ENCODE measurements at regions not wholly inside any gene's neighbourhood (a gene's known extent, or its start where the extent isn't known, plus 50 kb on each side); places are given as distances from the start of the nearest gene placed in this dataset.
A peak's percentile ranks its signal among the peaks of the same experiment; 100 is the strongest.

- no peaks in the 10 kb centered on the region for H3K36me3 Mint-ChIP-seq
These were observed 144.8 kb upstream of the CPEB2 start for GRCh38 chr4:14857475-14857874.

GRCh38 chr4:14857981-14858380 lies 144.3 kb upstream of the CPEB2 start:
- Mint-ChIP-seq H3K4me3 (no peak overlapping the region), H3K4me1 (peaks cover 2% of the 10 kb centered on the region), H3K27ac (no peak overlapping the region), H3K9me3 (peaks cover 1% of the 10 kb centered on the region), H3K27me3 (peaks cover 6% of the 10 kb centered on the region), H3K36me3 (no peaks in the 10 kb centered on the region)
- ATAC-seq (ENCODE audit: low read depth) = no peak
- no peak for DNase-seq
- POLR2A ChIA-PET = no interaction called here

More at GRCh38 chr4:14857475-14857874, 144.8 kb upstream of the CPEB2 start:
- peaks cover 5% of the 10 kb centered on the region for H3K27me3 Mint-ChIP-seq
- ATAC-seq (ENCODE audit: low read depth) = no peak
- no peak overlapping the region for H3K4me3 Mint-ChIP-seq
- H3K4me1 Mint-ChIP-seq = peaks cover 2% of the 10 kb centered on the region
- no peak for DNase-seq
- H3K27ac Mint-ChIP-seq = no peak overlapping the region
- H3K9me3 Mint-ChIP-seq = peaks cover 1% of the 10 kb centered on the region
- POLR2A ChIA-PET = no interaction called here

GRCh38 chr4:14862891-14863290 lies 139.4 kb upstream of the CPEB2 start:
- H3K9me3 Mint-ChIP-seq = no peaks in the 10 kb centered on the region
- H3K27me3 Mint-ChIP-seq = peaks cover 12% of the 10 kb centered on the region
- no peaks in the 10 kb centered on the region for H3K36me3 Mint-ChIP-seq
- ATAC-seq (ENCODE audit: low read depth) (no peak), DNase-seq (no peak)
- POLR2A ChIA-PET = no interaction called here
- H3K4me1 Mint-ChIP-seq = peaks cover 2% of the 10 kb centered on the region
- no peak overlapping the region for H3K27ac Mint-ChIP-seq
- no peak overlapping the region for H3K4me3 Mint-ChIP-seq

GRCh38 chr4:14863418-14864364 lies 138.6 kb upstream of the CPEB2 start:
- Mint-ChIP-seq H3K27ac (no peak overlapping the region), H3K36me3 (no peaks in the 10 kb centered on the region), H3K4me3 (no peak overlapping the region), H3K9me3 (no peaks in the 10 kb centered on the region), H3K27me3 (peaks cover 12% of the 10 kb centered on the region), H3K4me1 (peaks cover 2% of the 10 kb centered on the region)
- ATAC-seq (ENCODE audit: low read depth) = no peak
- DNase-seq = no peak
- POLR2A ChIA-PET = no interaction called here

- Mint-ChIP-seq H3K27me3 (peaks cover 10% of the 10 kb centered on the region), H3K36me3 (no peaks in the 10 kb centered on the region), H3K27ac (no peak overlapping the region), H3K9me3 (no peaks in the 10 kb centered on the region), H3K4me1 (peaks cover 2% of the 10 kb centered on the region), H3K4me3 (no peak overlapping the region)
- POLR2A ChIA-PET = no interaction called here
- ATAC-seq (ENCODE audit: low read depth) (no peak), DNase-seq (no peak)
These were observed 137.8 kb upstream of the CPEB2 start for GRCh38 chr4:14864365-14865030.

- Mint-ChIP-seq H3K27me3 (peaks cover 10% of the 10 kb centered on the region), H3K27ac (no peak overlapping the region), H3K4me1 (peaks cover 2% of the 10 kb centered on the region), H3K4me3 (no peak overlapping the region), H3K9me3 (no peaks in the 10 kb centered on the region), H3K36me3 (no peaks in the 10 kb centered on the region)
- DNase-seq = no peak
- ATAC-seq (ENCODE audit: low read depth) = no peak
- POLR2A ChIA-PET = no interaction called here
These were observed 137.3 kb upstream of the CPEB2 start for GRCh38 chr4:14865031-14865366.

- peaks cover 2% of the 10 kb centered on the region for H3K4me1 Mint-ChIP-seq
- DNase-seq = no peak
- POLR2A ChIA-PET = no interaction called here
- H3K9me3 Mint-ChIP-seq = no peaks in the 10 kb centered on the region
- no peaks in the 10 kb centered on the region for H3K36me3 Mint-ChIP-seq
- peaks cover 10% of the 10 kb centered on the region for H3K27me3 Mint-ChIP-seq
- ATAC-seq (ENCODE audit: low read depth) = no peak
- no peak overlapping the region for H3K4me3 Mint-ChIP-seq
- no peak overlapping the region for H3K27ac Mint-ChIP-seq
These were observed 136.5 kb upstream of the CPEB2 start for GRCh38 chr4:14865804-14866203.

- Mint-ChIP-seq H3K36me3 (no peaks in the 10 kb centered on the region), H3K4me1 (peaks cover 2% of the 10 kb centered on the region), H3K9me3 (no peaks in the 10 kb centered on the region), H3K27ac (no peak overlapping the region), H3K4me3 (no peak overlapping the region), H3K27me3 (peaks cover 9% of the 10 kb centered on the region)
- DNase-seq (no peak), ATAC-seq (ENCODE audit: low read depth) (no peak)
- POLR2A ChIA-PET = no interaction called here
These were observed 134.4 kb upstream of the CPEB2 start for GRCh38 chr4:14867847-14868246.

GRCh38 chr4:14868426-14869395 lies 133.6 kb upstream of the CPEB2 start:
- no peak overlapping the region for H3K4me3 Mint-ChIP-seq
- no peak for DNase-seq
- peaks cover 2% of the 10 kb centered on the region for H3K4me1 Mint-ChIP-seq
- H3K27me3 Mint-ChIP-seq = peaks cover 9% of the 10 kb centered on the region
- no peaks in the 10 kb centered on the region for H3K9me3 Mint-ChIP-seq
- H3K36me3 Mint-ChIP-seq = no peaks in the 10 kb centered on the region
- no peak for ATAC-seq (ENCODE audit: low read depth)
- no peak overlapping the region for H3K27ac Mint-ChIP-seq
- POLR2A ChIA-PET = no interaction called here

- Mint-ChIP-seq H3K4me3 (no peak overlapping the region), H3K4me1 (peaks cover 20% of the 10 kb centered on the region), H3K9me3 (peaks cover 4% of the 10 kb centered on the region), H3K36me3 (peaks cover 6% of the 10 kb centered on the region), H3K27ac (no peak overlapping the region), H3K27me3 (peaks cover 3% of the 10 kb centered on the region)
- no peak for DNase-seq
- ATAC-seq (ENCODE audit: low read depth) = peak; percentile 38
- POLR2A ChIA-PET = no interaction called here
These were observed 130.4 kb upstream of the CPEB2 start for GRCh38 chr4:14871676-14872430.

- peaks cover 8% of the 10 kb centered on the region for H3K36me3 Mint-ChIP-seq
- H3K4me3 Mint-ChIP-seq = peak overlapping the region; percentile 23
- POLR2A ChIA-PET = interaction anchor here (1.3 kb wide), 1 partner anchor 128 kb away, joined by 4 read pairs; no protein-coding TSS in a partner anchor
- peaks cover 3% of the 10 kb centered on the region for H3K27me3 Mint-ChIP-seq
- peaks cover 4% of the 10 kb centered on the region for H3K9me3 Mint-ChIP-seq
- peak; percentile 62 for ATAC-seq (ENCODE audit: low read depth)
- H3K27ac Mint-ChIP-seq = no peak overlapping the region
- no peak for DNase-seq
- peaks cover 31% of the 10 kb centered on the region for H3K4me1 Mint-ChIP-seq
These were observed 127.3 kb upstream of the CPEB2 start for GRCh38 chr4:14874990-14875389.

GRCh38 chr4:14877246-14878225 lies 124.7 kb upstream of the CPEB2 start:
- peaks cover 8% of the 10 kb centered on the region for H3K36me3 Mint-ChIP-seq
- H3K4me1 Mint-ChIP-seq = peaks cover 31% of the 10 kb centered on the region
- H3K27me3 Mint-ChIP-seq = no peaks in the 10 kb centered on the region
- H3K9me3 Mint-ChIP-seq = peaks cover 4% of the 10 kb centered on the region
- DNase-seq (no peak), ATAC-seq (ENCODE audit: low read depth) (peak; percentile 65)
- peak overlapping the region; percentile 80 for H3K27ac Mint-ChIP-seq
- H3K4me3 Mint-ChIP-seq = peak overlapping the region; percentile 43
- POLR2A ChIA-PET = no interaction called here
